HG03025 (cell line): ENCODE measurements at regions not wholly inside any gene's neighbourhood (a gene's known extent, or its start where the extent isn't known, plus 50 kb on each side); places are given as distances from the start of the nearest gene placed in this dataset.

Experiments
- ATAC-seq: cut with Tn5 transposase; IDR thresholded peaks from one replicate; pipeline ENCODE4 v1.9.1; 2021; ENCODE audit warnings: mild to moderate bottlenecking, moderate library complexity; ENCODE audit not compliant: unreplicated experiment, low FRiP score

DNA sequence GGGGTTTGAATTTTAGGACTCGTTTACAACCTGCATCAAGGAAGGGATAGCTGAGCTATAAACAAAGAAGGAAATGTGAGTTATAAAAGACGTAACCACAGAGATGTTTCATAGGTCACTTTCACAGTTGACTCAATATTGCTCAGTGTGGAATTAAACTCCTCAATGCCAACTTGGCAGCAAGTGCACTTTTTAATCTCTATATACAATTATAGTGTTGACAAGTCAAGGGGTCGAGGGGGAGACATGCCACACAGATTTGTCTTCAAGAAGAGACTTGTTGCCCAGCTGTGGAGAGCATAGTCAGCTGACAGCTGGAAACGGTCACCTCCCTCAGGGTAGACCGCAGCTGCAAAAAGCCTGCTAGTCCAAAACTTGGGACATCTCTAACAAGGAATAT lies 163.4 kb upstream of the DMAC1 start:
- ATAC-seq, result no peak

DNA sequence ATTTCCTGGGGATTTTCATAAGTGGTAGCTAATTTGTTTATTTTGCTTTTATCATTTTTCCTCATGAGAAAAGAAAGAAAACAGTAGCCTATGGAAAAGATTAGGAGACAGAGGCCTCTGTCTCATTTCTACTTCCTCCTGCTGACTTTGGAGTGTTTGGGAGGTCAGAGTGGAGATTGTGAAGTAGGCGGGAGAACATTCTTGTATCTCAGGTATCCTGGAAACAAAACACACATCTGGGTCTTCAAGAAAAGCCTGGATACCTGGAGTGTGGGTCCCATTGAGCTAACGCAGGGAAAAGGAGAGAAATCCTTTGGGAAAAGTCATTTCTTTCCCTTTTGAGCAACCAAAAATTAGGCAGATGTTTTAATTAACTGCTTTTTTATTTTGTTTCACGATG lies 161.5 kb upstream of the DMAC1 start:
- ATAC-seq, result no peak

GRCh38 chr9:7960320-7961050 lies 160.9 kb upstream of the DMAC1 start:
- ATAC-seq, result no peak

DNA sequence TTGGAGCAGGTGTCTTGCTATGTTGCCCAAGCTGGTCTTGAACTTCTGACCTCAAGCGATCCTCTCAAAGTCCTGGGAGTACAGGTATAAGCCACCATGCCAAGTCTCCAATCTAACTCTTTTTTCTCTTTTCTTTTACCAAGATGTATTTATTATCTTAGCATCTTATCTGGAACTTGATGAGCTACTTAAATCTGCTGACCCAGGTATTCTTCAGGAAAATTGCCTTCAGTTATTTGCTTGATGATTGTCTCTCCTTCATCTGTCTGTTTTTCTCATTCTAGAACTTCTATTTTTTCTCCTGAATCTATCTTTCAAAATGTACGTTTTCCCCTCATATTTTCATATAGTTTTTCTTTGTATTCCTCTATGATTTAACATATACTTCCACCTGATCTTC lies 158.2 kb upstream of the DMAC1 start:
- no peak for ATAC-seq

- no peak for ATAC-seq
These were observed 148.0 kb upstream of the DMAC1 start for GRCh38 chr9:7947577-7947976.

GRCh38 chr9:7946458-7946857 lies 146.9 kb upstream of the DMAC1 start:
- no peak for ATAC-seq

DNA sequence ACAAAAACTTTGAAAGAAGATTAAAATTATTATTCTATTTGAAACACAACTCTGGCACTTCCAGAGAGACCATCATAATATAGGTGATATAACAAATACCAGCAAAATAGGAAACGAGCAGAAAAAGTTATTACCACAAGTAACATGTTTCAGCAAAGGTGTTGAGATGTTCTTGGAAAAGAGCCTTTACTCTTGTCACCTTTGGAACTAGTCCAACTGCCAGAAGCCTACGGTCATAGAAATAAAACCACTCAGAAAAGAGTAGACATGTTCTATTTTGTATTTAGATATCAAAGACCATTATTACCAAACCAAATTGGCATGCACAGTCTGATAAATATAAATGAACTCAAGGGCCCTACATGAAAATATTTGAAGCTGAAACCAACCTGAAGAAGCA lies 145.0 kb upstream of the DMAC1 start:
- no peak for ATAC-seq

- no peak for ATAC-seq
These were observed 138.3 kb upstream of the DMAC1 start for GRCh38 chr9:7937761-7938491.

- no peak for ATAC-seq
These were observed 137.4 kb upstream of the DMAC1 start for GRCh38 chr9:7936996-7937395.

DNA sequence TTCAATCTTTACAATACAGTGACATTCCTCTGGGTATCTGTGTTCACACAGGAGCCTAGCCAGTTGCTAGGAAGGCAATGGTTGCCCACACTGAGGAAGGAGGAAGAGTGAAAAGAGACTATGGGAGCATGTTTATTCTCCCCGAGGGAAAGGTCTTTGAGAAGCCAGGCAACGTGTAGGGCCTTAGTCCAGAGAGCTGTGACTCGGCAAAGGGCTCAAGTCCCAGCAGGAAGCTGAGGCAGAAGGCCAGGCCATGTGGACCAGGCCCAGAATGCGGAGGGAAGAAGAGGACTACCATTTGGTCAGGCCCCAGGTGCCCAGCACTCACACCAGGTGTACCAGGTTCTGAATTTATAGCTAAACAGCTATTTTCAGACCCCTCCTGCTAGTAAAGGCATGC lies 136.6 kb upstream of the DMAC1 start:
- no peak for ATAC-seq

DNA sequence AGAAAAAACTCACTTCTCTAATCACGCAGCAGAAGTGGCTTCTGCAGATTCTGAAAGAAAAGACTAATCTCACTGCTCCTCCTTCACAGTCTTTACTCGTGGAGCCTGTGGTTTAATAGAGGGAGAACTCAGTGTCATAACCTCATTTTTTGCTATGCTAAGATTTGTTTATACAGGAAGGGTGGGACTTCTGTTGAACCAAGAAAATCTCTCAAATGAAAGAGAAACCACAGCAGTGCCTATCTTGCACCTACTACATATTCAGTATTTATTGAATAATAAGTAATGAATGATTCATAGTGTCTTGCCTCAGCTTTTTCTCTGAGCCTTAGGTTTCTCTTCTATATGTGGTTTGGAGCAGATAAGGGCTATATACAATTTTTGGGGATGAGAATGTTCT lies 136.1 kb upstream of the DMAC1 start:
- ATAC-seq, result no peak

- no peak for ATAC-seq
These were observed 133.2 kb upstream of the DMAC1 start for GRCh38 chr9:7932767-7933166.

GRCh38 chr9:7930613-7931012 lies 131.0 kb upstream of the DMAC1 start:
- no peak for ATAC-seq

DNA sequence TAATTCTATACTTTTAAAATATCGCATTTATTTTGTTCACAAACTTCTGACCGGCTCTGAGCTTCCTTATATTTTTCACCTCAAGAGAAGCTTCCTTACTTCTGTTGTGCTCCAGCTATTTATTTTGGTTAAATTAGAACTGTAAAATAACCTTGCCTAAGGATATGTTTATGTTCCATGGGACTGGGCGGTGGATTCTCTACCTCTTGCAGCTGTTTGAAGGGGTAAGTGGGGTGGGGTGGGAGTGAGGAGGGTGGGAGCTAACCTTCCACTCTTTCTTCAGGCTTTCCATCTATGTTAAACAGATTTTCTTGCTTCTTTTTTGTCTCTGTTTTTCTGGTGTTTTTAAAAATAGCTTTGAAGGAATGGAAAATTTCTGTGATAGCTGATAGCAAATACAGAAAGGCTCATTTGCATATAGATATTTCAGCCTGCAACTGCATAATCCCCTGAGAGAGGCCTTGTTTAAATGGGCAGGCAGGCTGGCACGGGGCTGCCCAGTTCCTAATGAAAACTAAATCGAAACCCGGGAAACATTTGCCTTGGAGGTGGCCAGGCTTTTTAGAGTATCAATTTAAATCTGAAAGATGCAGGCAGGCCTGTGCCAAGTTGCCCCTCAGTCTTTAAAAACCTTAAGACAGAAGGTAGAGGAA lies 122.1 kb upstream of the DMAC1 start:
- no peak for ATAC-seq

GRCh38 chr9:7912037-7912535 lies 112.5 kb upstream of the DMAC1 start:
- no peak for ATAC-seq

GRCh38 chr9:7910426-7911020 lies 110.9 kb upstream of the DMAC1 start:
- no peak for ATAC-seq

GRCh38 chr9:7909537-7909936 lies 110.0 kb upstream of the DMAC1 start:
- no peak for ATAC-seq

DNA sequence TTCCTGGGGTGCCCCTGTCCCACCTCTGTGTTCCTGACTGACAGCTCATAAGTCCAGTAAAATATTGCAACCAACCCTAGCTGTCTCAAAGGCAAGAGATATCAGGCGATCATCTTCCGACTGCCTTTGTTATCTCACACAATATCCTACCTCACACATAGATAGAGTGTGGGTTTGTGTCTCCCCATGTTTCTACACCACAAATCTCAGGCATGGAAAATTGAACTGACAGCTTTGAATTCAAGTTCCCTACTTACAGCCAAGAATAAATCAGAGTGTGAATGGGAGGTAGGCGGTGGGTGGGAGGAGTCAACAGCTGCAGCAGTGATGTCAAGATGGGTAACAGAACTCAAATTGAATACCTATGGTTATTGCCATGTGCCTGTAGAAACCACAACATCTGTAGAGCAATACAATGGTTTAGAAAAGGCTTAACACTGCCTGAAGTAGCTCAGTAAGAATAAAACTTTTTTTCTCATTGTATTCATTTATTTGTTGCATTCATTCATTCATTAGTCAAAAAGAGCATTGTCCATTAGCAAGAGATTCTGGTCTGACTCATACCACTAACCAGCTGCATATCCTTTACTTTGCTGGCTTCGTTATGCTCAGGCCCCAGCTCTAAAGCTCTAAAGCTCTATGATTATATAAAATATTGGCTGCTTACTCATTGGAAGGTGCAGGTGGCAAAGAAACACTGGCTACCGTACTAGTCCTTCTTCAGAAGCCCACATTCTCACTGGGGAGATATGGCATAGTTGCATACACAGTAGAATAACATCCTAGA lies 108.2 kb upstream of the DMAC1 start:
- no peak for ATAC-seq

GRCh38 chr9:7906783-7907550 lies 107.4 kb upstream of the DMAC1 start:
- no peak for ATAC-seq

DNA sequence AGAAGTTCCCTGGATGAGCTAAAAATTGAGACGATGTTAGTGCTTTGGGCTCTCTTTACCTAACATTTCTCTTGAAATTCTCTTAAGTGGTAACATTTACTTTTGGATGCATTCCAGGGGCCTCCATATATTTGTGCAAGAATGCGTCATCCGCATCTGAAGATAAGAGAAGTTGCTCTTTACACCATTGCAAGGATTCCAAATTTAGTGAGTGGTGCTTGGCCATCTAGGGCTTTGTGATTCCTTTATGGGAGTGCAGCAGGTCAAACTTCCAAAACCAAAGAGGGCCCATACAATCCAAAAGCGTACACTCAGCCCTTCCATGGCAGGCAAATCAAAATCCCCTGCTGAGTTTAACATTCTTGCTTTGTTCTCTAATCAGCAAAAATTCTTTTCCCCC lies 102.0 kb upstream of the DMAC1 start:
- ATAC-seq, result no peak
